Karpas-422 (cell line): ENCODE measurements at regions not wholly inside any gene's neighbourhood (a gene's known extent, or its start where the extent isn't known, plus 50 kb on each side); places are given as distances from the start of the nearest gene placed in this dataset.

Experiments
- DNase-seq: peaks from one replicate; pipeline ENCODE4 v3.0.0-alpha.2; 2015
- H2AFZ ChIP-seq: fragments of 200-600 bp; sonication (generic); 2 replicates; pipeline ENCODE4 v1.6.1; 2014; ENCODE audit warnings: antibody characterized with exemption, low read length, mixed read lengths
- H3K27ac ChIP-seq: fragments of 200-600 bp; sonication (generic); 2 replicates; pipeline ENCODE4 v1.5.1; 2014; ENCODE audit warnings: mild to moderate bottlenecking, low read length, moderate library complexity
- H3K27me3 ChIP-seq: fragments of 200-600 bp; sonication (generic); 2 replicates; pipeline ENCODE4 v1.6.1; 2014; ENCODE audit warnings: low read length, mixed read lengths
- H3K36me3 ChIP-seq: fragments of 200-600 bp; sonication (generic); 2 replicates; pipeline ENCODE4 v1.6.1; 2014; ENCODE audit warnings: low read length, mixed read lengths; ENCODE audit not compliant: insufficient read depth
- H3K4me1 ChIP-seq: fragments of 200-600 bp; sonication (generic); 2 replicates; pipeline ENCODE4 v1.6.1; 2014; ENCODE audit warnings: mild to moderate bottlenecking, low read length, mixed read lengths
- H3K4me2 ChIP-seq: fragments of 200-600 bp; sonication (generic); 2 replicates; pipeline ENCODE4 v1.6.1; 2014; ENCODE audit warnings: low read length, low read depth, mild to moderate bottlenecking; ENCODE audit not compliant: poor library complexity, severe bottlenecking
- H3K4me3 ChIP-seq: fragments of 200-600 bp; sonication (generic); 2 replicates; pipeline ENCODE4 v1.5.1; 2014; ENCODE audit warnings: mild to moderate bottlenecking, antibody characterized with exemption, low read length, mixed read lengths
- H3K79me2 ChIP-seq: fragments of 200-600 bp; sonication (generic); 2 replicates; pipeline ENCODE4 v1.6.1; 2014; ENCODE audit warnings: mild to moderate bottlenecking, low read length, mixed read lengths
- H3K9ac ChIP-seq: fragments of 200-600 bp; sonication (generic); 2 replicates; pipeline ENCODE4 v1.6.0; 2014; ENCODE audit warnings: low read length
- H3K9me2 ChIP-seq: fragments of 200-600 bp; sonication (generic), shearing (Covaris generic); replicated peaks from 2 replicates; pipeline ENCODE4 v1.6.0; 2014; ENCODE audit warnings: mild to moderate bottlenecking, low read length, moderate library complexity; ENCODE audit not compliant: insufficient read depth
- H3K9me3 ChIP-seq: fragments of 300-700, 200-600 bp; sonication (generic); 2 replicates; pipeline ENCODE4 v1.6.1; 2014; ENCODE audit warnings: low read length, mixed read lengths
- H4K20me1 ChIP-seq: fragments of 200-600 bp; sonication (generic); 2 replicates; pipeline ENCODE4 v1.6.1; 2014; ENCODE audit warnings: mild to moderate bottlenecking, antibody characterized with exemption, low read length, low read depth; ENCODE audit not compliant: insufficient read depth

GRCh38 chr20:22429175-22430153, 154.9 kb downstream of the FOXA2 start:
- no peak overlapping the region for H3K9ac ChIP-seq
- H3K4me2 ChIP-seq = no peak overlapping the region

GRCh38 chr20:22428051-22428450, 156.3 kb downstream of the FOXA2 start:
- Histone ChIP-seq H2AFZ (no peak overlapping the region), H3K4me3 (no peak overlapping the region), H3K9ac (no peak overlapping the region), H3K9me2 (no peaks in the 10 kb centered on the region), H3K36me3 (no peaks in the 10 kb centered on the region), H3K27me3 (no peaks in the 10 kb centered on the region), H3K4me1 (no peaks in the 10 kb centered on the region), H3K27ac (no peak overlapping the region), H4K20me1 (no peaks in the 10 kb centered on the region), H3K9me3 (no peaks in the 10 kb centered on the region), H3K4me2 (no peak overlapping the region), H3K79me2 (no peaks in the 10 kb centered on the region)
- no peak for DNase-seq

More at GRCh38 chr20:22429175-22430153, 154.9 kb downstream of the FOXA2 start:
- no peaks in the 10 kb centered on the region for H3K9me3 ChIP-seq
- H3K27me3 ChIP-seq = no peaks in the 10 kb centered on the region
- no peak overlapping the region for H3K4me3 ChIP-seq
- H3K9me2 ChIP-seq = no peaks in the 10 kb centered on the region
- H3K27ac ChIP-seq = no peak overlapping the region
- H2AFZ ChIP-seq = no peak overlapping the region
- no peaks in the 10 kb centered on the region for H3K36me3 ChIP-seq
- no peaks in the 10 kb centered on the region for H3K4me1 ChIP-seq
- no peaks in the 10 kb centered on the region for H3K79me2 ChIP-seq
- H4K20me1 ChIP-seq = no peaks in the 10 kb centered on the region
- DNase-seq = no peak

GRCh38 chr20:22426772-22427171, 157.6 kb downstream of the FOXA2 start:
- Histone ChIP-seq H3K4me3 (no peak overlapping the region), H4K20me1 (no peaks in the 10 kb centered on the region), H3K79me2 (no peaks in the 10 kb centered on the region), H3K9me3 (no peaks in the 10 kb centered on the region), H3K4me1 (no peaks in the 10 kb centered on the region), H3K9ac (no peak overlapping the region), H3K36me3 (no peaks in the 10 kb centered on the region), H3K27me3 (no peaks in the 10 kb centered on the region), H3K27ac (no peak overlapping the region), H2AFZ (no peak overlapping the region), H3K4me2 (no peak overlapping the region), H3K9me2 (no peaks in the 10 kb centered on the region)
- DNase-seq = no peak

GRCh38 chr20:22425344-22426295, 158.8 kb downstream of the FOXA2 start:
- Histone ChIP-seq H3K27ac (no peak overlapping the region), H3K36me3 (no peaks in the 10 kb centered on the region), H3K27me3 (no peaks in the 10 kb centered on the region), H3K4me1 (no peaks in the 10 kb centered on the region), H3K9me2 (no peaks in the 10 kb centered on the region), H3K79me2 (no peaks in the 10 kb centered on the region), H3K4me3 (no peak overlapping the region), H3K9me3 (no peaks in the 10 kb centered on the region), H3K9ac (no peak overlapping the region), H3K4me2 (no peak overlapping the region), H4K20me1 (no peaks in the 10 kb centered on the region), H2AFZ (no peak overlapping the region)
- DNase-seq = no peak

GRCh38 chr20:22423190-22423832, 161.1 kb downstream of the FOXA2 start:
- Histone ChIP-seq H3K36me3 (no peaks in the 10 kb centered on the region), H2AFZ (no peak overlapping the region)

GRCh38 chr20:22420116-22420598, 164.2 kb downstream of the FOXA2 start:
- H3K9ac ChIP-seq = no peak overlapping the region
- H2AFZ ChIP-seq = no peak overlapping the region
- H3K27ac ChIP-seq = no peak overlapping the region
- H3K79me2 ChIP-seq = no peaks in the 10 kb centered on the region
- H3K4me1 ChIP-seq = no peaks in the 10 kb centered on the region
- no peaks in the 10 kb centered on the region for H3K9me3 ChIP-seq
- no peaks in the 10 kb centered on the region for H3K9me2 ChIP-seq
- H3K4me2 ChIP-seq = no peak overlapping the region
- H3K36me3 ChIP-seq = no peaks in the 10 kb centered on the region
- no peaks in the 10 kb centered on the region for H4K20me1 ChIP-seq
- H3K4me3 ChIP-seq = no peak overlapping the region
- DNase-seq = no peak
- H3K27me3 ChIP-seq = no peaks in the 10 kb centered on the region

More at GRCh38 chr20:22423190-22423832, 161.1 kb downstream of the FOXA2 start:
- DNase-seq = no peak
- Histone ChIP-seq H3K4me1 (no peaks in the 10 kb centered on the region), H4K20me1 (no peaks in the 10 kb centered on the region), H3K27me3 (no peaks in the 10 kb centered on the region), H3K4me3 (no peak overlapping the region), H3K79me2 (no peaks in the 10 kb centered on the region), H3K4me2 (no peak overlapping the region), H3K27ac (no peak overlapping the region), H3K9ac (no peak overlapping the region), H3K9me3 (no peaks in the 10 kb centered on the region), H3K9me2 (no peaks in the 10 kb centered on the region)

GRCh38 chr20:22418738-22419137, 165.6 kb downstream of the FOXA2 start:
- H3K9me3 ChIP-seq = no peaks in the 10 kb centered on the region
- H3K27ac ChIP-seq = no peak overlapping the region
- H3K27me3 ChIP-seq = no peaks in the 10 kb centered on the region

More at GRCh38 chr20:22418738-22419137, 165.6 kb downstream of the FOXA2 start:
- Histone ChIP-seq H3K36me3 (no peaks in the 10 kb centered on the region), H3K4me2 (no peak overlapping the region), H3K4me3 (no peak overlapping the region), H3K79me2 (no peaks in the 10 kb centered on the region), H3K4me1 (no peaks in the 10 kb centered on the region), H3K9ac (no peak overlapping the region), H4K20me1 (no peaks in the 10 kb centered on the region), H2AFZ (no peak overlapping the region), H3K9me2 (no peaks in the 10 kb centered on the region)
- DNase-seq = no peak
